GM23338 (cell line): ENCODE measurements at regions not wholly inside any gene's neighbourhood (a gene's known extent, or its start where the extent isn't known, plus 50 kb on each side); places are given as distances from the start of the nearest gene placed in this dataset.

Experiments
- CTCF ChIP-seq, 2 experiments: fragments of 200-600 bp in 1 of 2; sonication (generic) in 1 of 2; conservative IDR thresholded peaks; 2 replicates each; pipeline versions ENCODE4 v1.5.1 to v1.6.1; 2016 to 2017; ENCODE audit warnings: antibody characterized with exemption in 2 of 2, low read depth in 2 of 2, mild to moderate bottlenecking in 2 of 2, moderate library complexity in 1 of 2
- POLR2AphosphoS5 ChIP-seq: IDR thresholded peaks from 2 replicates; pipeline ENCODE4 v1.6.1; 2016; ENCODE audit warnings: antibody characterized with exemption, low read depth

- TF ChIP-seq CTCF (conservative IDR thresholded peaks at IDR 0.05; ENCODE audit: low read depth in 2 of 2) (no peak), POLR2AphosphoS5 (no peak)
Measured at GRCh38 chr18:24741321-24741720, 280.9 kb downstream of the HRH4 start.
